ENCODE measurements at regions not wholly inside any gene's neighbourhood (a gene's known extent, or its start where the extent isn't known, plus 50 kb on each side); places are given as distances from the start of the nearest gene placed in this dataset.

- Histone ChIP-seq H3K4me3 (ENCODE audit: low read length) (no peak overlapping the region), H4K20me1 (ENCODE audit: insufficient read depth, low read length) (no peaks in the 10 kb centered on the region), H3K79me2 (ENCODE audit: low read length) (no peaks in the 10 kb centered on the region), H3K4me2 (ENCODE audit: low read length) (no peak overlapping the region), H3K36me3 (replicated peaks; ENCODE audit: low read depth, low read length) (no peaks in the 10 kb centered on the region), H3K27me3 (ENCODE audit: low read depth, low read length) (no peaks in the 10 kb centered on the region; the same call in none of the 2 replicates), H3K9me3 (ENCODE audit: insufficient read depth, low read length) (no peaks in the 10 kb centered on the region), H3K4me1 (ENCODE audit: low read length) (no peaks in the 10 kb centered on the region), H2AFZ (ENCODE audit: low read depth, low read length) (no peak overlapping the region), H3K9ac (ENCODE audit: low read length) (no peak overlapping the region), H3K27ac (ENCODE audit: low read length) (no peak overlapping the region)
- TF ChIP-seq, protein P1, sequence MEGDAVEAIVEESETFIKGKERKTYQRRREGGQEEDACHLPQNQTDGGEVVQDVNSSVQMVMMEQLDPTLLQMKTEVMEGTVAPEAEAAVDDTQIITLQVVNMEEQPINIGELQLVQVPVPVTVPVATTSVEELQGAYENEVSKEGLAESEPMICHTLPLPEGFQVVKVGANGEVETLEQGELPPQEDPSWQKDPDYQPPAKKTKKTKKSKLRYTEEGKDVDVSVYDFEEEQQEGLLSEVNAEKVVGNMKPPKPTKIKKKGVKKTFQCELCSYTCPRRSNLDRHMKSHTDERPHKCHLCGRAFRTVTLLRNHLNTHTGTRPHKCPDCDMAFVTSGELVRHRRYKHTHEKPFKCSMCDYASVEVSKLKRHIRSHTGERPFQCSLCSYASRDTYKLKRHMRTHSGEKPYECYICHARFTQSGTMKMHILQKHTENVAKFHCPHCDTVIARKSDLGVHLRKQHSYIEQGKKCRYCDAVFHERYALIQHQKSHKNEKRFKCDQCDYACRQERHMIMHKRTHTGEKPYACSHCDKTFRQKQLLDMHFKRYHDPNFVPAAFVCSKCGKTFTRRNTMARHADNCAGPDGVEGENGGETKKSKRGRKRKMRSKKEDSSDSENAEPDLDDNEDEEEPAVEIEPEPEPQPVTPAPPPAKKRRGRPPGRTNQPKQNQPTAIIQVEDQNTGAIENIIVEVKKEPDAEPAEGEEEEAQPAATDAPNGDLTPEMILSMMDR (IDR thresholded peaks at IDR 0.05; ENCODE audit: low read depth, low read length): no peak
- TF ChIP-seq EZH2phosphoT487 (IDR thresholded peaks at IDR 0.05; ENCODE audit: low read depth): no peak
Measured at GRCh38 chr16:85507342-85507741, 105.8 kb upstream of the GSE1 start.

GRCh38 chr16:85508388-85508787, 104.7 kb upstream of the GSE1 start:
- H3K27ac ChIP-seq (ENCODE audit: low read length): no peak overlapping the region
- H3K9me3 ChIP-seq (ENCODE audit: insufficient read depth, low read length): no peaks in the 10 kb centered on the region
- no peak overlapping the region for H3K4me3 ChIP-seq (ENCODE audit: low read length)
- H3K36me3 ChIP-seq (replicated peaks; ENCODE audit: low read depth, low read length): no peaks in the 10 kb centered on the region
- no peak overlapping the region for H2AFZ ChIP-seq (ENCODE audit: low read depth, low read length)
- no peaks in the 10 kb centered on the region for H3K79me2 ChIP-seq (ENCODE audit: low read length)
- H3K27me3 ChIP-seq (ENCODE audit: low read depth, low read length): peaks cover 5% of the 10 kb centered on the region
- no peaks in the 10 kb centered on the region for H4K20me1 ChIP-seq (ENCODE audit: insufficient read depth, low read length)
- TF ChIP-seq, protein P1 (IDR thresholded peaks at IDR 0.05; ENCODE audit: low read depth, low read length): no peak
- TF ChIP-seq EZH2phosphoT487 (IDR thresholded peaks at IDR 0.05; ENCODE audit: low read depth): no peak
- H3K4me2 ChIP-seq (ENCODE audit: low read length): no peak overlapping the region
- H3K4me1 ChIP-seq (ENCODE audit: low read length): no peaks in the 10 kb centered on the region
- no peak overlapping the region for H3K9ac ChIP-seq (ENCODE audit: low read length)

GRCh38 chr16:85508993-85509392, 104.1 kb upstream of the GSE1 start:
- no peaks in the 10 kb centered on the region for H3K79me2 ChIP-seq (ENCODE audit: low read length)

DNA sequence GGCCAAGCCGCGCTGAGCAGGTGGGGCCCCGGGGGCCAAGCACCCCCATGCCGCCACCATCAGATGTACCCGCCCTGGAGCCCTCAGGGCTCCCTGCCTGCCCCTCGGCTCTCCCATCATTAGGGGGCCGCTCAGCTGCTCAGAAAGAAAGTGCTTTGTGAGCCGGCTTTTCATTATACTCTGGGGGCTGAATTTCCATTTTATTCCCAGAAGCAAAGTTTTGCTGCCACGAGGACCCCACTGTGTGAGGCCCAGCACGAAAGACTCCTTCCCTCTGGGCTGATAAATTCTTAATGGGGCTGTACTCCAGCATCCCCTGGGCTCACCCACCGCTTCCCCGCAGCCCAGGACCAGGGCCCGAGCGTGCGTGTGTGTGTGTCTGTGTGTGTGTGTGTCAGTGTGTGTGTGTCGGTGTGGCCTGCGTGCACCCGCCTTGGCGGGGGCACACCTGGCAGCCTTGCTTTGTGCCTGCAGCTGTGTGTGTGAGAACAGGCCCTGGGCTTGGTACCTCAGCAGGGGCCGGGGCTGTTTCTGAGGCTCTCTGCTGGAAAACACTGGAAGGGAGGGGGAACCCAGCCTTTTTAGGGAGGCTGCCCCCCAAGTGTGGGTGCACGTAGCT, 103.0 kb upstream of the GSE1 start:
- Histone ChIP-seq H3K27ac (ENCODE audit: low read length) (no peak overlapping the region), H3K36me3 (replicated peaks; ENCODE audit: low read depth, low read length) (no peaks in the 10 kb centered on the region), H4K20me1 (ENCODE audit: insufficient read depth, low read length) (no peaks in the 10 kb centered on the region), H3K27me3 (ENCODE audit: low read depth, low read length) (peaks cover 5% of the 10 kb centered on the region), H2AFZ (ENCODE audit: low read depth, low read length) (no peak overlapping the region), H3K4me1 (ENCODE audit: low read length) (no peaks in the 10 kb centered on the region), H3K9ac (ENCODE audit: low read length) (no peak overlapping the region), H3K79me2 (ENCODE audit: low read length) (no peaks in the 10 kb centered on the region), H3K4me3 (ENCODE audit: low read length) (no peak overlapping the region), H3K9me3 (ENCODE audit: insufficient read depth, low read length) (no peaks in the 10 kb centered on the region), H3K4me2 (ENCODE audit: low read length) (no peak overlapping the region)
- no peak for TF ChIP-seq EZH2phosphoT487 (IDR thresholded peaks at IDR 0.05; ENCODE audit: low read depth)
- TF ChIP-seq, protein P1 (IDR thresholded peaks at IDR 0.05; ENCODE audit: low read depth, low read length): no peak

More at GRCh38 chr16:85508993-85509392, 104.1 kb upstream of the GSE1 start:
- H3K27me3 ChIP-seq (ENCODE audit: low read depth, low read length): peaks cover 5% of the 10 kb centered on the region
- H3K27ac ChIP-seq (ENCODE audit: low read length): no peak overlapping the region
- H3K9me3 ChIP-seq (ENCODE audit: insufficient read depth, low read length): no peaks in the 10 kb centered on the region
- TF ChIP-seq, protein P1 (IDR thresholded peaks at IDR 0.05; ENCODE audit: low read depth, low read length): no peak
- no peak for TF ChIP-seq EZH2phosphoT487 (IDR thresholded peaks at IDR 0.05; ENCODE audit: low read depth)
- H3K4me2 ChIP-seq (ENCODE audit: low read length): no peak overlapping the region
- H3K4me3 ChIP-seq (ENCODE audit: low read length): no peak overlapping the region
- H2AFZ ChIP-seq (ENCODE audit: low read depth, low read length): no peak overlapping the region
- H4K20me1 ChIP-seq (ENCODE audit: insufficient read depth, low read length): no peaks in the 10 kb centered on the region
- no peaks in the 10 kb centered on the region for H3K36me3 ChIP-seq (replicated peaks; ENCODE audit: low read depth, low read length)
- H3K9ac ChIP-seq (ENCODE audit: low read length): no peak overlapping the region
- no peaks in the 10 kb centered on the region for H3K4me1 ChIP-seq (ENCODE audit: low read length)
